GM19238 (cell line): ENCODE measurements at regions not wholly inside any gene's neighbourhood (a gene's known extent, or its start where the extent isn't known, plus 50 kb on each side); places are given as distances from the start of the nearest gene placed in this dataset.

Source experiments
- DNase-seq: peaks from one replicate; pipeline ENCODE4 v3.0.0; 2011; ENCODE audit warnings: low spot score; ENCODE audit not compliant: insufficient read length

DNA sequence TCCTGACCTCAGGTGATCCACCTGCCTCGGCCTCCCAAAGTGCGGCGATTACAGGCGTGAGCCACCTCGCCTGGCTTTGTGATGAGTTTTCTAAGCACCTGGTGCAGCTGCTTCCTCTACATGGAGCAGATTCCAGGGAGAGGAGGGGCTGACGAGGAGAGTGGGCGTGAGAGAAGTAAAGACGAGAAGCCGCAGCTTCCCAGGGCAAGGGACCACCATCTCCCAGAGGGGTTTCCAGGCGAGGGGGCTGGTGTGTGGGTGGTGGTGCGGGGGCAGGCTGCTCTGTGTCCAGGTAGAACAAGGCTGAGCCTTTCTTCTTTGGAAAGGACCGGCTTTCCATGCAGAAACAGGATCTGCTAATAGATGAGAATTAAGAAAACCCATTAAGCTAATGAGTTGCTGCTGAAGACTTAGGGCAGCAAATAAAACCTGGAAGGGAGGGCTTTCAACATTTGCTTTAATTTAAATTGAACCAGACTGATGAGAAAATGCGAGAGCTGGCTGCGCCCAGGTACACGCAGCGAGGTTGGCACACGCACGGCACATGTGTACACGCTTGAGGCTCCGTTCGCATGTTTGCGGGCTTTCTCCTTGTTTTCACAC is 236.7 kb downstream of the RBFOX3 start:
- no peak for DNase-seq

GRCh38 chr17:79372470-79373238 is 238.2 kb downstream of the RBFOX3 start:
- DNase-seq = no peak

DNA sequence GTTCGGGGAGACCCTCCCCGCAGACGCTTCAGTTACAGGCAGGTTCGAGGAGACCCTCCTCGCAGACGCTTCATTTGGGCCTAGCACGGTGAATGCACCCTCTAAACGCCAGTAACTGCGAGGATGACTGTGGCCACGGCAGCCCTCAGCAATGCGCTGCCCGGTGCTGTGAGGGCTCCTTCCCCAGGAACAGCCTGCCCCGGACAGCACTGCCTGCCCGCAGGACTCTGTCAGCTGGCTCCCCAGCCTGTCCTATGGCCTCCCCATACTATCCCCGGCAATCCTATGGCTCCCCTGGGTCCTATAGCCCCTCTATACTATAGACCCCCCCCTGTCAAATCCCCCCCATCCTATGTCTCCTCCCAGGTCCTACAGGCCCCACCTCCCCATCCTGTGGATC is 238.9 kb downstream of the RBFOX3 start:
- DNase-seq = no peak

- no peak for DNase-seq
Measured at GRCh38 chr17:79370594-79370993, 240.3 kb downstream of the RBFOX3 start.

DNA sequence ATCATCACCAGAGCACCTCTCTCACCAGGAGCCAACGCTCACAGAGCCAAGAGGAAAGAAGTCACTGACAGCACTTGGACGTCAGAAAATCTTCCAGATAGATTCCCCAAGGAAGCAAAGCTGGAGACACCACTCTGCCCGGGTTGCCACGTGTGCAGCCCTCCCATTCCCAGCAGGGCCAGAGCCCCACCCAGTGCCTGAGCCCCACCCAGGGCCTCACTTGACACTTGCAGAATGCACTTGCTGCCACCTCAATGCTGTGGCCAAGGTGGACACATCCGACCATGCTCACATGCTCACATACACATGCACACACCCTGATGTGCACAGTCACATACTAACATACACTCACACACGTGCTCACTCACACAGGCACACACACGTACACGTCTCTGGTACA is 240.7 kb downstream of the RBFOX3 start:
- DNase-seq = no peak

- no peak for DNase-seq
Measured at GRCh38 chr17:79369532-79369931, 241.3 kb downstream of the RBFOX3 start.

DNA sequence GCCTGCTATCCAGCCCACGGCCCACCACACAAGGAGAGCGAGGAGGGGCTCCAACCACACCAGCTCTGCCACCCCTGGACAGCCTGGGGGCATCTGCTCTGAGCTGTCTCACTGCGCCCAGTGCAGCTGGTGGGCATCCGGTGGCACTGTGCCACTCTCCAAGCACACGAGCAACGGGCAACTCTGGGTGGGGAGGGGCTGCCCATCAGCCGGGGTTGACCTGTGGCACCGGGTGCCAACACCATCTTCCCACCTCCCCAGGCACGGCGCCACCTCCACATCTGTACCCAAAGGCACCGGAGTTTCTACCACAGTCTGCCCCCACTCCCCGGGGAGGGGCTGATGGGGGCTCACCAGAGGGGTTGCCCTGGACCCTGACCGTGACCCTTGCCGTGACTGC is 241.8 kb downstream of the RBFOX3 start:
- no peak for DNase-seq

DNA sequence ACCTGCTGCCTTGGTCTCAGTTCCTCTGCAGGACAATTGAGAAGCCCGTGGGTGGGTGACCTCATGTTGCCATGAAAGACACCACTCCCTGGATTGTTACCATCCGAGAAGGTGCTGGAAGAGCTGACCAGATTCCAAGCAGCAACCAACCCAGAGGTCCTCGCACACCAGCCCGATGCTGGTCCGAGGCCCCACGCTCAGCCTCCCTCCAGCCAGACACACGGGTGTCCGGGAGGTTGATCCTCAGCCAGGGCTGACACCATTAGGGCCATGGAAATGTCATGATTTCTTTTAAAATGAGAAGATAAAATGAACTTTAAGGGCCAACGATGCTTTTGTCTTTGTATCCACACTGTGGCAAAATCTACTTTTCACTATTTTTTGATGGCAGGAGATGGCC is 242.3 kb downstream of the RBFOX3 start:
- DNase-seq = no peak

DNA sequence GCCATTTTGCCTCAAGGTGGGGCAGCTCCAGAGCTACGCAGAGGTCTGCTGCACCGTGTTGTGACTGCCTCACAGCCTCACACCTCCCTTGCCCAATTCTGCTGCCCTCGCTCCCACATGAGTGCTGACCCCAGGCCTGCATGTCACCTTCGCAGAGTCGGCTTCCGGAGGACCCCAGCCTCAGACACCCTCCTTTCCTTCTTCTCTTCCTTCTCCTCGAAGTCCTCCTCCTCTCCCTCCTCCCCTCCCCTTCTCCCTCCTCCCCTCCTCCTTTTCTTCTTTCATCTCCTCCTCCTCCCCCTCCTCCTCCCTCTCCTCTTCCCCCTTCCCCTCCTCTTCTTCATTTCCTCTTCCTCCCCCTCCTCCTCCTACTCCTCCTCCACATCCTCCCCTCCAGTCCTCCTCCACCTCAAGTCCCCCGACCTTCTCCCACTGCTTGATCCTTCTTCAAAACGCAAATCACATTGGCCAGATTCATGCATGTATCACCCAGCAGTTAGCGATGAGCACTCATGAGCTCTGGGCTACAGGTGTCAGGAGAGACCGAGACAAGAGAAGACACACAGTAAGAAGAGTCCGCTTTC is 243.8 kb downstream of the RBFOX3 start:
- DNase-seq = no peak

DNA sequence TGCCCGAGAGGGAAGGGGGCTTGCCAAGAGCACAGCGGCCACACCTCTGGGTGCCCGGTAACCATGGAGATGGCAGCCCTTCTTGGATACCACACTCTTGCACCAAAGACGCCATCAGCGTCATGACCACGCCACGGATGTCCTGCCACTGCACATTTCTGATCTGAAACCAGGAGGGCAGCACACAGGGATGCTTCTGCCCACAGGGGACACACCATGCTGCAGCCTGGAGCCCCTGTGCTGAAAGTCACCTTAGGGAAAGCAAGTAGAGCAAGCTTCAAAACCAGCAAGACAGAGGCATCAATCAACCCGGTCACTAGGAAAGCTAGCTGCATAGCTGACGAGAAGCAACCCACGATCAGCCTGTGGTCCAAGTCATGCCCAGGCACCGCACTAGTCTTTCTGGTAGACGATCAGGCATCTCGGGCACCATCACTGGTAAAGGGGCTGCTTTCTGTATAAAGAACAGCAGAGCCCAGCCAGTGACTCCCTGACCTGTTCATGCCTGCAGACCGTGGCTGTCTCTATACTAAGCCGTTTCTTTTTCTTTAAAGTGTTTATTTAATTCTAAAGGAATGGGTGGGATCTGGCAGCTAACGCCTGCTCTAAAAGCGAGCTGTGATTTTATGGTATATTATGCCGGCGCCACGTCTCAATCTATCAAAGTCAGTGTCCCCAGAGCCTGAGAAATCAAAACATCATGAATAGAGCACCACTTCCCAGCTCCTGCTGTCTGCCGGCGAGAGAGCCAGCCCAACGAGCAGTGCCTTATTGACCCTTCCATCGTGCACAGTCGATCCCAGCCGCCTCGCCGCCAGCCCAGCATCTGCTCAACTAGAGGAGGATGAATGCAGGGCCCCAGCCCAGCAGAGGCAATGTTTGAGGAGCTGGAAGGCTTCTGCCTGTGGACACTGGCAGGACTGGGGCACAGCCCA is 244.7 kb downstream of the RBFOX3 start:
- DNase-seq = no peak

GRCh38 chr17:79365351-79365750 is 245.5 kb downstream of the RBFOX3 start:
- no peak for DNase-seq

DNA sequence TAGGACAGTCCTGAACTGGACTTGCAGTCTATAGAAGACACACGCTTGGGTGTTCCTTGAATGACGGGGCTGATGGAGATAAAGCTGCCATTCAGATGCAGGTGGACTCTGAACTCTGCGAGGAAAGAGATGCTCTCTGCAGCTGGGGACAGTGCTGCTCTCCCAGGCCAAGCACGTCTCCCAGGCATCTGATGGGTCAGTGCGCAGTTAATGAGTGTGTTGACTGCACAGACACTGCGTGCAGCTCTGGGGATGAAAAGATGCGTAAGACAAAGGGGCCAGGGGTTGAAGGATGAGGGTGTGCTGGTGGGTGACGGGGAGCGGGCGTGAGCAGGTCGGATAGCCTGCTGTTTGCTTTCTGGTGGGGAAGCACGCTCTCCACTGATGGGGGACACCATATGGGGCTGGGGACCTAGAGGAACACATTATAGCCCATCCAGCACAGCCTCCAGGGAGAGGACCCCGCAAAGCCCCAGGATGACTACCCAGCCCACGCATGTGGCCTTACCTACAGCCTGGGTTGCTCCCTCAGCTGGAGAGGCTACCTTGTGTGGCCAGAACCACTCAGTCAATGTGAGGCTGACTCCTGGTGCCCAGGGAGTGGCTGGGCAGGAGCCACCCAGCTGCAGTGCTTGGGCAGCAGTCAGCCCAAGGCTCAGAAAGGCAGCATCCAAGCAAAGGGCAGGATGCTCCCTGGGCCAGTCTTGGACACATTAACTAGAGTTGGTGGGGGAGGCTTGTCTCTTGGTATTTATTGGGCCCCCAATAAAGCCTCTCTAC is 246.3 kb downstream of the RBFOX3 start:
- no peak for DNase-seq

GRCh38 chr17:79363552-79364275 is 247.1 kb downstream of the RBFOX3 start:
- no peak for DNase-seq

- DNase-seq = no peak
Measured at GRCh38 chr17:79362772-79363305, 248.0 kb downstream of the RBFOX3 start.

DNA sequence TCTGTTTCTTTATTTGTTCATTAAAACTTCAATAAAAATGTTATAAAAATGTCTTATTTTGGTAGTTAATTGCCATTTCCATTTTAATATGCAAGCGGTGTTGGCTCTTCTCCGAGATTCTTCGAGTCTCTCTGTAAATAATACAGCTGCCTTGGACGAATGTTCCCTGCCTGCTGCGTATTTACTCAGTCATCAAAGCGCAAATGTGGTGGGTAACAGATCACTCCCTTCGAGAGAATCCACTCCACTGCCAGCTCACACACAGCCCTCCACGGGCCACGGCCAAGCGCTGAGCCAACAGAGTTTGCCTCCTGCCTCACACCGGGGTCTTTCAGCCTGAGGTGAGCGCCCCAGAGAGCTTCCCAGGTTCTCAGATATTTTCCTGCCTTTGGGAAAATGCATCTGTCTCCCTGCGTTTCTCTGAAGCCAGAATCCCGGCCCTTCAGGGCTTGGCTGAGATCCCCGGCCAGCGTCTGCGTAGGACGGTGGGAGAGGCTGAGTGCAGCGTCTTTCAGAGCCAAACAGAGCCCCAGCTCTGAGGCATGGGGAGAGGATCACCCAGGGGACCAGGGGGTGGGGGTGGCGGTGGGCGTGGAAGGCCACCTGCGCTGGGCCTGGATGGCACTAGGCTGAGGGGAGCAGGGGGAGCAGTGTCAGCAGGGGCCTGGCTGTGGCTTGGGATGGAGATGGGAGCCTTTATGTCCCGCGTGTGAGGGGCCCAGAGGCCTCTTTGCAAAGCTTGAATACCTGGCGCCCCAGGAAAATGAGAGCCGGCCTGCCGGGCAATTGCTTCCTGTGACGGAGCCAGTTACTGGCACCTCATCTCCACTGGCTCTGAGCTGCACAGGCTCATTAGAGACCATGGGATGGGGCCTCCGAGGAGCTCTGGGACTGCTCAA is 248.7 kb downstream of the RBFOX3 start:
- no peak for DNase-seq

DNA sequence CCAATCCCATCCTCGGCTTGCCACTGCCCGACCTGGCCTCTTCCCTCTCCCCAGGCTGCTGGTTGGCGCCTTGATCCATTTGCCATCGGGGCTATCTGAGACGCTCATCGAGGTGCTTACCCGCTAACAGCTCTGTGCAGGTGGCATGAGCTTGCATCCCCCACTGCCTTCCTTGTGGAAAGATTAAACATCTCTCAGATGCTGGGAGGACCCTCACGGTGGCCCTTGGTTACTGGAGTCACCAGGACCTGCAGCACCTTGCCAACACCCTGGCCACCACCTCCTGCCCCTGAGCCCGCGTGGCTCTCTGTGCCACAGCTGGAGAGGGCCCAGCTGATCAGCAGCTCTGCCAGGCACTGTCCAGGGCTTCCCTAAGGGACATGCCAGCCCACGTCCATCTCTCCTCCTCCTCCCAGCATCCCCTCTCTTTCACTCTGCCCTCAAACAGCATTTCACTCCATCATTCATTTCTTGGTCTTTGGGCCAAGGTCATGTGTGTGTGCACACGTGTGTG is 249.6 kb downstream of the RBFOX3 start:
- DNase-seq = no peak

DNA sequence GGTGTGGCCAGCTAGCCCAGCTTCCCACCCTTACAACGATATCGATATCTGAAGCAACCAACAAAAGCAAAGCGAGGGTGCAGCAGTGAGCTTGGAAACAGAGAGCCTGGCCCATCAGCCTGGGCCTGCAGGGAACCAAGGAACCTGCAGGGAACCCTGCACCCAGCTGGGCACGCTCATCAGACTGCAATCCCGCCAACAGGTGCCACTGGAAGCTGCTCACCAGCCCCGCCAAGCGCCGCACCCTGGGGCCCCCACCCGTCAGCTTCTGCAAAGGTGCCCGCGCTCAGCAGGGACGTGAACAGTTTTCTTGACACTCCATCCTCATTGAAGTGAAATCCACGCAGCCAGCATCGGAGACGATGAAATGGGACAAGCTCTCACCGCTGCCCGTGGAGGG is 250.7 kb downstream of the RBFOX3 start:
- DNase-seq = no peak

DNA sequence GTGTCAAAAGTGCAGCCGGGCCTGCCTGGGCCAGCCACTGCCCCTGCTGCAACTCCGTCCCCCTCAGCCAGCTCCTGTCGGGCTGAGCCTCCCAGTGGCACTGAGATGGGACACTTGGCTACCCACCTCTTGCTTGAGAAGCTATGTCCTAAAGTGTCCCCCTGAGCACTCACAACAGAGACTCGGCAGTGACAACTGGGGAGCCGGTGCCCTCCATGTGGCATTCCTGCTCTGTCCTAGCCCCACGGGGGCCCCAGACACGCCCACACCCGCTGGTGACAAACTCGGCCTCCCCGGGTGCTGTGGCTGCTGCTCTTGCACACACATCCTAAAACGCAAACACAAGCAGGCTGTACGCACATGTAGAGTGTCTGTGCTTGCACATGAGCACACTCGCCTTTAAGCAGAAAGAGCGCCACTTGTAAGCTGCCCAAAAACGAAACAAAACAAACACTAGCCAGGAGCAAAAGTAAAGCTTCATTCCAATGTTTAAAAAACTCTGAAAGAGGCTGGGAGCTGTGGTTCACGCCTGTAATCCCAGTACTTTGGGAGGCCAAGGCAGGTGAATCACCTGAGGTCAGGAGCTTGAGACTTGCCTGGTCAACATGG is 253.9 kb downstream of the RBFOX3 start:
- DNase-seq = no peak
